ENCODE measurements at regions not wholly inside any gene's neighbourhood (a gene's known extent, or its start where the extent isn't known, plus 50 kb on each side); places are given as distances from the start of the nearest gene placed in this dataset.

- no peaks in the 10 kb centered on the region for H3K27me3 Mint-ChIP-seq
- H3K9me3 Mint-ChIP-seq, result peaks cover under 1% of the 10 kb centered on the region
- H3K4me3 Mint-ChIP-seq, result no peak overlapping the region
- peaks cover 4% of the 10 kb centered on the region for H3K4me1 Mint-ChIP-seq
- no peaks in the 10 kb centered on the region for H3K36me3 Mint-ChIP-seq (ENCODE audit: low read depth)
- no peak overlapping the region for H3K27ac Mint-ChIP-seq
- DNase-seq, result no peak
- ATAC-seq, result no peak
Measured at GRCh38 chr2:9793156-9793917, 49.9 kb upstream of the TAF1B start.
